Activated CD4-positive, alpha-beta memory T cell treated with anti-CD3 and anti-CD28 coated beads for 36 hours (primary cell): ENCODE measurements at regions not wholly inside any gene's neighbourhood (a gene's known extent, or its start where the extent isn't known, plus 50 kb on each side); places are given as distances from the start of the nearest gene placed in this dataset.
"Not testable (repeated sequence)": the region's sequence is repeated elsewhere in the genome, so short reads cannot be mapped to it uniquely, and the experiment has no call there.

Source experiments
- CTCF ChIA-PET: fragments of 350-600 bp; sonication (Branson Sonifier 250); formaldehyde crosslinking; loops from one replicate; lab custom pipeline; 2021; ENCODE audit warnings: antibody characterized with exemption, inconsistent platforms; lab: Charles Lee
- POLR2A ChIA-PET: fragments of 350-600 bp; sonication (Branson Sonifier 250); formaldehyde crosslinking; loops from one replicate; lab custom pipeline; 2021; ENCODE audit warnings: antibody characterized with exemption; lab: Charles Lee
- DNase-seq: peaks from one replicate; pipeline ENCODE4 v3.0.0-alpha.2; 2020
- H3K27ac Mint-ChIP-seq: one replicate; pipeline ENCODE4 v1.8.0; 2021; ENCODE audit warnings: mixed read lengths
- H3K27me3 Mint-ChIP-seq: one replicate; pipeline ENCODE4 v1.8.0; 2021; ENCODE audit warnings: mixed read lengths
- H3K36me3 Mint-ChIP-seq: one replicate; pipeline ENCODE4 v1.8.0; 2021; ENCODE audit warnings: mixed read lengths
- H3K4me1 Mint-ChIP-seq: one replicate; pipeline ENCODE4 v1.8.0; 2021; ENCODE audit warnings: low read depth, mixed read lengths
- H3K4me3 Mint-ChIP-seq: one replicate; pipeline ENCODE4 v1.8.0; 2021; ENCODE audit warnings: mild to moderate bottlenecking, mixed read lengths
- H3K9me3 Mint-ChIP-seq: one replicate; pipeline ENCODE4 v1.8.0; 2021; ENCODE audit warnings: mixed read lengths
- intact Hi-C: fragments of 100-400 bp; cut with micrococcal nuclease; formaldehyde crosslinking; loops from one replicate; pipeline ENCODE4 v1.15.1; 2023

- ChIA-PET CTCF (no interaction called here), POLR2A (no interaction called here)
- intact Hi-C loops, result no loop called here
- no peak for DNase-seq
- Mint-ChIP-seq H3K4me3 (no peak overlapping the region), H3K36me3 (no peaks in the 10 kb centered on the region), H3K27ac (no peak overlapping the region), H3K4me1 (no peaks in the 10 kb centered on the region), H3K9me3 (peaks cover 30% of the 10 kb centered on the region), H3K27me3 (no peaks in the 10 kb centered on the region)
Measured at GRCh38 chr9:25804856-25805255, 126.6 kb upstream of the TUSC1 start.

- CTCF ChIA-PET, H3K4me1 Mint-ChIP-seq, POLR2A ChIA-PET, H3K36me3 Mint-ChIP-seq, H3K4me3 Mint-ChIP-seq, H3K27me3 Mint-ChIP-seq, DNase-seq, intact Hi-C loops, H3K27ac Mint-ChIP-seq: not testable (repeated sequence)
- peaks cover 19% of the 10 kb centered on the region for H3K9me3 Mint-ChIP-seq
Measured at GRCh38 chr9:25801989-25802388, 123.7 kb upstream of the TUSC1 start.

GRCh38 chr9:25773805-25774204 is 95.6 kb upstream of the TUSC1 start:
- Mint-ChIP-seq H3K4me1 (no peaks in the 10 kb centered on the region), H3K36me3 (no peaks in the 10 kb centered on the region), H3K27ac (no peak overlapping the region), H3K4me3 (no peak overlapping the region), H3K27me3 (no peaks in the 10 kb centered on the region), H3K9me3 (peaks cover 30% of the 10 kb centered on the region)
- DNase-seq, result no peak
- CTCF ChIA-PET, result no interaction called here
- POLR2A ChIA-PET, result no interaction called here
- intact Hi-C loops, result no loop called here

GRCh38 chr9:25755951-25756350 is 77.7 kb upstream of the TUSC1 start:
- Mint-ChIP-seq H3K27ac (no peak overlapping the region), H3K36me3 (no peaks in the 10 kb centered on the region), H3K4me1 (no peaks in the 10 kb centered on the region), H3K4me3 (no peak overlapping the region), H3K27me3 (no peaks in the 10 kb centered on the region), H3K9me3 (peaks cover 17% of the 10 kb centered on the region)
- intact Hi-C loops, result no loop called here
- no peak for DNase-seq
- ChIA-PET POLR2A (no interaction called here), CTCF (interaction anchor here (0.7 kb wide), 1 partner anchor 79 kb away, joined by 3 read pairs; no protein-coding TSS in a partner anchor)

- ChIA-PET POLR2A (no interaction called here), CTCF (no interaction called here)
- no peak for DNase-seq
- Mint-ChIP-seq H3K27me3 (no peaks in the 10 kb centered on the region), H3K4me3 (no peak overlapping the region), H3K9me3 (peaks cover 18% of the 10 kb centered on the region), H3K4me1 (no peaks in the 10 kb centered on the region), H3K36me3 (no peaks in the 10 kb centered on the region), H3K27ac (no peak overlapping the region)
- intact Hi-C loops, result no loop called here
Measured at GRCh38 chr9:25752398-25752797, 74.2 kb upstream of the TUSC1 start.

- H3K36me3 Mint-ChIP-seq, result no peaks in the 10 kb centered on the region
- H3K4me3 Mint-ChIP-seq, result no peak overlapping the region
- H3K27ac Mint-ChIP-seq, result no peak overlapping the region
- DNase-seq, result no peak
- no peaks in the 10 kb centered on the region for H3K27me3 Mint-ChIP-seq
- POLR2A ChIA-PET, result no interaction called here
- H3K9me3 Mint-ChIP-seq, result peaks cover 14% of the 10 kb centered on the region
- intact Hi-C loops, result no loop called here
- CTCF ChIA-PET, result no interaction called here
- no peaks in the 10 kb centered on the region for H3K4me1 Mint-ChIP-seq
Measured at GRCh38 chr9:25742256-25742655, 64.0 kb upstream of the TUSC1 start.

- H3K36me3 Mint-ChIP-seq, result no peaks in the 10 kb centered on the region
- no peak overlapping the region for H3K4me3 Mint-ChIP-seq
- ChIA-PET POLR2A (no interaction called here), CTCF (no interaction called here)
- no peaks in the 10 kb centered on the region for H3K4me1 Mint-ChIP-seq
- DNase-seq, result no peak
- H3K9me3 Mint-ChIP-seq, result peaks cover 14% of the 10 kb centered on the region
- intact Hi-C loops, result no loop called here
- no peak overlapping the region for H3K27ac Mint-ChIP-seq
- no peaks in the 10 kb centered on the region for H3K27me3 Mint-ChIP-seq
Measured at GRCh38 chr9:25733336-25733982, 55.2 kb upstream of the TUSC1 start.

- not testable (repeated sequence) for H3K4me3 Mint-ChIP-seq
Measured at GRCh38 chr9:25731895-25732794, 53.9 kb upstream of the TUSC1 start.

More at GRCh38 chr9:25731895-25732794, 53.9 kb upstream of the TUSC1 start:
- H3K36me3 Mint-ChIP-seq, H3K27ac Mint-ChIP-seq, intact Hi-C loops, POLR2A ChIA-PET, H3K27me3 Mint-ChIP-seq, CTCF ChIA-PET, H3K4me1 Mint-ChIP-seq, DNase-seq: not testable (repeated sequence)
- H3K9me3 Mint-ChIP-seq, result peaks cover 16% of the 10 kb centered on the region
